ENCODE measurements at regions not wholly inside any gene's neighbourhood (a gene's known extent, or its start where the extent isn't known, plus 50 kb on each side); places are given as distances from the start of the nearest gene placed in this dataset.

DNA sequence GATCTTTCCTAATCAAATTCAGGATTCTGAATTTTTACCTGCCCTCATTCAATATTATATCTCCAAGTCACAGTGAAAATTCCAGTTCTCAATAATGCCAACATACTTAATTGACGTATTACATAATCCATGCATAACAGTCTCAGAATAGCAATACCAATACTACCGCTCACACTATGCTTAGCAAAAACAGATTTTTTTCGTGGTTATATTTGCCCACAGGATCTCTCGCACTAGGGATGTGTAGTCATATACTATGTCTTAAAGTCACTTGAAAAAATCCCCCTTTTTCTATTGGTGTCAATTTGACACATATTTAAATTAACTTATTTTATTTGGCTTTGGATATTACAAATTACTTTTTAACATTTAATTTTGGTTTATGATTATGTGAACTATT, 323.1 kb upstream of the SLC35B3 start:
- no peak overlapping the region for H3K9ac ChIP-seq (ENCODE audit: low read length)
- DNase-seq (no peak), ATAC-seq (no peak)
- no peak overlapping the region for H2AFZ ChIP-seq (ENCODE audit: low read length)
- no peaks in the 10 kb centered on the region for H3F3A ChIP-seq (ENCODE audit: low read length, unreplicated experiment)
- no peaks in the 10 kb centered on the region for H4K20me1 ChIP-seq (ENCODE audit: low read length)
- H3K27me3 ChIP-seq (ENCODE audit: low read length) = peaks cover 27% of the 10 kb centered on the region
- intact Hi-C loops (cut with micrococcal nuclease) = no loop called here
- no peaks in the 10 kb centered on the region for H3K36me3 ChIP-seq (ENCODE audit: low read depth, low read length)
- H3K9me3 ChIP-seq (ENCODE audit: low read length) = no peaks in the 10 kb centered on the region
- H3K27ac ChIP-seq (ENCODE audit: low read length) = no peak overlapping the region
- H3K79me2 ChIP-seq (ENCODE audit: low read length) = no peaks in the 10 kb centered on the region
- ChIA-PET CTCF (no interaction called here), POLR2A (ENCODE audit: unreplicated experiment) (no interaction called here)
- BruUV-seq (replicated peaks) = no TSS peak
- TF ChIP-seq, protein P1, sequence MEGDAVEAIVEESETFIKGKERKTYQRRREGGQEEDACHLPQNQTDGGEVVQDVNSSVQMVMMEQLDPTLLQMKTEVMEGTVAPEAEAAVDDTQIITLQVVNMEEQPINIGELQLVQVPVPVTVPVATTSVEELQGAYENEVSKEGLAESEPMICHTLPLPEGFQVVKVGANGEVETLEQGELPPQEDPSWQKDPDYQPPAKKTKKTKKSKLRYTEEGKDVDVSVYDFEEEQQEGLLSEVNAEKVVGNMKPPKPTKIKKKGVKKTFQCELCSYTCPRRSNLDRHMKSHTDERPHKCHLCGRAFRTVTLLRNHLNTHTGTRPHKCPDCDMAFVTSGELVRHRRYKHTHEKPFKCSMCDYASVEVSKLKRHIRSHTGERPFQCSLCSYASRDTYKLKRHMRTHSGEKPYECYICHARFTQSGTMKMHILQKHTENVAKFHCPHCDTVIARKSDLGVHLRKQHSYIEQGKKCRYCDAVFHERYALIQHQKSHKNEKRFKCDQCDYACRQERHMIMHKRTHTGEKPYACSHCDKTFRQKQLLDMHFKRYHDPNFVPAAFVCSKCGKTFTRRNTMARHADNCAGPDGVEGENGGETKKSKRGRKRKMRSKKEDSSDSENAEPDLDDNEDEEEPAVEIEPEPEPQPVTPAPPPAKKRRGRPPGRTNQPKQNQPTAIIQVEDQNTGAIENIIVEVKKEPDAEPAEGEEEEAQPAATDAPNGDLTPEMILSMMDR (conservative IDR thresholded peaks at IDR 0.05; ENCODE audit: low read depth, low read length) = no peak
- TF ChIP-seq EZH2 (IDR thresholded peaks at IDR 0.05; ENCODE audit: low read length, unreplicated experiment) (no peak), EZH2phosphoT487 (IDR thresholded peaks at IDR 0.05; ENCODE audit: borderline replicate concordance, low read length) (no peak)
- no peaks in the 10 kb centered on the region; the same call in 1 of the 2 replicates for H3K9me2 ChIP-seq (replicated peaks; ENCODE audit: low read length)
- no peak overlapping the region for H3K4me3 ChIP-seq (ENCODE audit: low read length)
- H3K4me1 ChIP-seq (ENCODE audit: insufficient read depth, low read length) = no peaks in the 10 kb centered on the region
- H3K4me2 ChIP-seq (ENCODE audit: low read length) = no peak overlapping the region

DNA sequence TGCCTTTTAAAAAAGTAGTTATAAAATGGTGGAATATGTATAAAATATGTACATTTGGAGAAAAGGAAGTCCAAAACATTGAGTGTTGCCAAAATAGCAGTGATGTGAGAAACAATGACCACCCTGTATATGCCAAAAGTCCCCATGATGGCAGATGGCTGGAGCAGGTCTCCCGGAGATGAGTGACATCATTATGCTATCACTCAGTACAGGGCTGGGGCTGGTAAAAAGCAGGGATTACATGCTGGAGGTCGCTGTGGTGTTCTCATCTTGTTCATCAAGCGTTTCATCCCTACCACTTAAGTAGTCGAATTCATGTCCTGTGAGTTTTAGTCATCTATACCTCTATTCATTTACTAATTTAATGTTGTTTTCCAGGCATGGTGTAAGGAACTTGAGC, 315.3 kb upstream of the SLC35B3 start:
- intact Hi-C loops (cut with micrococcal nuclease) = no loop called here
- no peak overlapping the region for H3K4me3 ChIP-seq (ENCODE audit: low read length)
- H4K20me1 ChIP-seq (ENCODE audit: low read length) = 0 out of 2 replicates have a peak, but pooled peaks cover 3% of the 10 kb centered on the region
- H3K4me1 ChIP-seq (ENCODE audit: insufficient read depth, low read length) = no peaks in the 10 kb centered on the region
- no peak overlapping the region for H3K9ac ChIP-seq (ENCODE audit: low read length)
- no peak overlapping the region for H2AFZ ChIP-seq (ENCODE audit: low read length)
- no TSS peak for BruUV-seq (replicated peaks)
- ChIA-PET CTCF (no interaction called here), POLR2A (ENCODE audit: unreplicated experiment) (no interaction called here)
- no peak for ATAC-seq
- no peak for TF ChIP-seq EZH2 (IDR thresholded peaks at IDR 0.05; ENCODE audit: low read length, unreplicated experiment)
- no peak for DNase-seq
- no peak overlapping the region for H3K27ac ChIP-seq (ENCODE audit: low read length)
- H3K9me3 ChIP-seq (ENCODE audit: low read length) = no peaks in the 10 kb centered on the region
- no peaks in the 10 kb centered on the region for H3F3A ChIP-seq (ENCODE audit: low read length, unreplicated experiment)
- H3K79me2 ChIP-seq (ENCODE audit: low read length) = no peaks in the 10 kb centered on the region
- no peaks in the 10 kb centered on the region; the same call in 1 of the 2 replicates for H3K9me2 ChIP-seq (replicated peaks; ENCODE audit: low read length)
- H3K27me3 ChIP-seq (ENCODE audit: low read length) = peaks cover 14% of the 10 kb centered on the region
- H3K4me2 ChIP-seq (ENCODE audit: low read length) = no peak overlapping the region
- no peaks in the 10 kb centered on the region for H3K36me3 ChIP-seq (ENCODE audit: low read depth, low read length)

DNA sequence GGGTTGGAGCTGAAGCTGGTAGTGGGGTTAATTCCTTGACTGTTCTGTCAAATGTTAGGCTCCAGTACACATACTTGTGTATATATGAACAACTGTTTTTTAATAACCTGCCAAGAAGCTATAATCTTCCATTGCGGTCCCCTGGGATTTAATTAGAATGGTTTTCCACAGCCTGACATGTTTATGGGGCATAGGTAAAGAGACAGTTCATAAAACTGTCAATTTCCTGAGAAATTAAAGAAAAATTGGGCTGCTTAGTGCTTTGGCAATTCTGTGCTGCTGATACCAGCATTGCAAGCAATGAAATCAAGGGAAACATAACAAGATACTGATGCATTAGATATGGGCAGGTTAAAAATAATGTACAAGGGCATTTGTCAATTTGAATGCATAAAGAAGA, 314.1 kb upstream of the SLC35B3 start:
- no peaks in the 10 kb centered on the region for H3F3A ChIP-seq (ENCODE audit: low read length, unreplicated experiment)
- POLR2A ChIA-PET (ENCODE audit: unreplicated experiment) = no interaction called here
- DNase-seq (no peak), ATAC-seq (no peak)
- H3K9me3 ChIP-seq (ENCODE audit: low read length) = no peaks in the 10 kb centered on the region
- CTCF ChIA-PET = no interaction called here
- TF ChIP-seq, protein P1 (conservative IDR thresholded peaks at IDR 0.05; ENCODE audit: low read depth, low read length) = no peak
- TF ChIP-seq EZH2phosphoT487 (IDR thresholded peaks at IDR 0.05; ENCODE audit: borderline replicate concordance, low read length) (no peak), EZH2 (IDR thresholded peaks at IDR 0.05; ENCODE audit: low read length, unreplicated experiment) (no peak)
- H3K4me2 ChIP-seq (ENCODE audit: low read length) = no peak overlapping the region
- no peaks in the 10 kb centered on the region for H3K79me2 ChIP-seq (ENCODE audit: low read length)
- no peaks in the 10 kb centered on the region for H3K9me2 ChIP-seq (replicated peaks; ENCODE audit: low read length)
- H3K9ac ChIP-seq (ENCODE audit: low read length) = no peak overlapping the region
- H2AFZ ChIP-seq (ENCODE audit: low read length) = no peak overlapping the region
- BruUV-seq (replicated peaks) = no TSS peak
- no peaks in the 10 kb centered on the region for H3K4me1 ChIP-seq (ENCODE audit: insufficient read depth, low read length)
- no peak overlapping the region for H3K27ac ChIP-seq (ENCODE audit: low read length)
- no peaks in the 10 kb centered on the region for H3K36me3 ChIP-seq (ENCODE audit: low read depth, low read length)
- H3K27me3 ChIP-seq (ENCODE audit: low read length) = peaks cover 4% of the 10 kb centered on the region; the same call in 1 of the 2 replicates
- H4K20me1 ChIP-seq (ENCODE audit: low read length) = 0 out of 2 replicates have a peak, but pooled peaks cover 3% of the 10 kb centered on the region
- no peak overlapping the region for H3K4me3 ChIP-seq (ENCODE audit: low read length)
- intact Hi-C loops (cut with micrococcal nuclease) = no loop called here

Measured in PC-3 (cell line).